ENCODE measurements at regions not wholly inside any gene's neighbourhood (a gene's known extent, or its start where the extent isn't known, plus 50 kb on each side); places are given as distances from the start of the nearest gene placed in this dataset.

DNA sequence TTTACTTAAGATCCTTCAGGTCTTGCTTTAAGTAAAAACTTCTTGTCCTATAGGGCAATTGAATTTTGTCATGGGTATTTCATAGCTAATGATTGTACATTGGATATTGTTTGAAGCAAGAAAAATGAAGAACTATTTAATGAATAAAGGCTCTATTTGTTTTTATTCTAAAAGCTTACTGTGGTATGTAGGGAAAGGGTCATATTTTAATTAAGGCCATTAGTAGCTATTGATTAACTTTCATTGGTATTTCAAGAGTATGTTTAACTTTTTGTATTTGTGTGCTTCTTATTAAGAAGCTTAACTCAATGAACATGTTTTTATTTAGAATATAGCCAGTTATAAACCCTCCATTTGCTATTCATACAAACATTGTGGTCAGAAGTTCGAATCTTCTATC lies 1951.8 kb upstream of the ADGRL3 start:
- TF ChIP-seq, protein P1, sequence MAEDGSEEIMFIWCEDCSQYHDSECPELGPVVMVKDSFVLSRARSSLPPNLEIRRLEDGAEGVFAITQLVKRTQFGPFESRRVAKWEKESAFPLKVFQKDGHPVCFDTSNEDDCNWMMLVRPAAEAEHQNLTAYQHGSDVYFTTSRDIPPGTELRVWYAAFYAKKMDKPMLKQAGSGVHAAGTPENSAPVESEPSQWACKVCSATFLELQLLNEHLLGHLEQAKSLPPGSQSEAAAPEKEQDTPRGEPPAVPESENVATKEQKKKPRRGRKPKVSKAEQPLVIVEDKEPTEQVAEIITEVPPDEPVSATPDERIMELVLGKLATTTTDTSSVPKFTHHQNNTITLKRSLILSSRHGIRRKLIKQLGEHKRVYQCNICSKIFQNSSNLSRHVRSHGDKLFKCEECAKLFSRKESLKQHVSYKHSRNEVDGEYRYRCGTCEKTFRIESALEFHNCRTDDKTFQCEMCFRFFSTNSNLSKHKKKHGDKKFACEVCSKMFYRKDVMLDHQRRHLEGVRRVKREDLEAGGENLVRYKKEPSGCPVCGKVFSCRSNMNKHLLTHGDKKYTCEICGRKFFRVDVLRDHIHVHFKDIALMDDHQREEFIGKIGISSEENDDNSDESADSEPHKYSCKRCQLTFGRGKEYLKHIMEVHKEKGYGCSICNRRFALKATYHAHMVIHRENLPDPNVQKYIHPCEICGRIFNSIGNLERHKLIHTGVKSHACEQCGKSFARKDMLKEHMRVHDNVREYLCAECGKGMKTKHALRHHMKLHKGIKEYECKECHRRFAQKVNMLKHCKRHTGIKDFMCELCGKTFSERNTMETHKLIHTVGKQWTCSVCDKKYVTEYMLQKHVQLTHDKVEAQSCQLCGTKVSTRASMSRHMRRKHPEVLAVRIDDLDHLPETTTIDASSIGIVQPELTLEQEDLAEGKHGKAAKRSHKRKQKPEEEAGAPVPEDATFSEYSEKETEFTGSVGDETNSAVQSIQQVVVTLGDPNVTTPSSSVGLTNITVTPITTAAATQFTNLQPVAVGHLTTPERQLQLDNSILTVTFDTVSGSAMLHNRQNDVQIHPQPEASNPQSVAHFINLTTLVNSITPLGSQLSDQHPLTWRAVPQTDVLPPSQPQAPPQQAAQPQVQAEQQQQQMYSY (CRISPR knock-in tag; IDR thresholded peaks at IDR 0.05), result no peak
- TF ChIP-seq, protein P2, sequence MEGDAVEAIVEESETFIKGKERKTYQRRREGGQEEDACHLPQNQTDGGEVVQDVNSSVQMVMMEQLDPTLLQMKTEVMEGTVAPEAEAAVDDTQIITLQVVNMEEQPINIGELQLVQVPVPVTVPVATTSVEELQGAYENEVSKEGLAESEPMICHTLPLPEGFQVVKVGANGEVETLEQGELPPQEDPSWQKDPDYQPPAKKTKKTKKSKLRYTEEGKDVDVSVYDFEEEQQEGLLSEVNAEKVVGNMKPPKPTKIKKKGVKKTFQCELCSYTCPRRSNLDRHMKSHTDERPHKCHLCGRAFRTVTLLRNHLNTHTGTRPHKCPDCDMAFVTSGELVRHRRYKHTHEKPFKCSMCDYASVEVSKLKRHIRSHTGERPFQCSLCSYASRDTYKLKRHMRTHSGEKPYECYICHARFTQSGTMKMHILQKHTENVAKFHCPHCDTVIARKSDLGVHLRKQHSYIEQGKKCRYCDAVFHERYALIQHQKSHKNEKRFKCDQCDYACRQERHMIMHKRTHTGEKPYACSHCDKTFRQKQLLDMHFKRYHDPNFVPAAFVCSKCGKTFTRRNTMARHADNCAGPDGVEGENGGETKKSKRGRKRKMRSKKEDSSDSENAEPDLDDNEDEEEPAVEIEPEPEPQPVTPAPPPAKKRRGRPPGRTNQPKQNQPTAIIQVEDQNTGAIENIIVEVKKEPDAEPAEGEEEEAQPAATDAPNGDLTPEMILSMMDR (IDR thresholded peaks at IDR 0.05), result no peak
- no peak for TF ChIP-seq TCF7 (CRISPR knock-in tag; IDR thresholded peaks at IDR 0.05; ENCODE audit: low read depth)
- TF ChIP-seq, protein P3, sequence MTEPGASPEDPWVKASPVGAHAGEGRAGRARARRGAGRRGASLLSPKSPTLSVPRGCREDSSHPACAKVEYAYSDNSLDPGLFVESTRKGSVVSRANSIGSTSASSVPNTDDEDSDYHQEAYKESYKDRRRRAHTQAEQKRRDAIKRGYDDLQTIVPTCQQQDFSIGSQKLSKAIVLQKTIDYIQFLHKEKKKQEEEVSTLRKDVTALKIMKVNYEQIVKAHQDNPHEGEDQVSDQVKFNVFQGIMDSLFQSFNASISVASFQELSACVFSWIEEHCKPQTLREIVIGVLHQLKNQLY (CRISPR knock-in tag; IDR thresholded peaks at IDR 0.05), result no peak
- no peak for TF ChIP-seq FOXJ3 (CRISPR knock-in tag; IDR thresholded peaks at IDR 0.05; ENCODE audit: borderline replicate concordance)
- no peak for TF ChIP-seq SP1 (CRISPR knock-in tag; conservative IDR thresholded peaks at IDR 0.05)
- TF ChIP-seq, protein P4, sequence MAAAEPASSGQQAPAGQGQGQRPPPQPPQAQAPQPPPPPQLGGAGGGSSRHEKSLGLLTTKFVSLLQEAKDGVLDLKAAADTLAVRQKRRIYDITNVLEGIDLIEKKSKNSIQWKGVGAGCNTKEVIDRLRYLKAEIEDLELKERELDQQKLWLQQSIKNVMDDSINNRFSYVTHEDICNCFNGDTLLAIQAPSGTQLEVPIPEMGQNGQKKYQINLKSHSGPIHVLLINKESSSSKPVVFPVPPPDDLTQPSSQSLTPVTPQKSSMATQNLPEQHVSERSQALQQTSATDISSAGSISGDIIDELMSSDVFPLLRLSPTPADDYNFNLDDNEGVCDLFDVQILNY (CRISPR knock-in tag; IDR thresholded peaks at IDR 0.05), result no peak
- TF ChIP-seq, protein P5, sequence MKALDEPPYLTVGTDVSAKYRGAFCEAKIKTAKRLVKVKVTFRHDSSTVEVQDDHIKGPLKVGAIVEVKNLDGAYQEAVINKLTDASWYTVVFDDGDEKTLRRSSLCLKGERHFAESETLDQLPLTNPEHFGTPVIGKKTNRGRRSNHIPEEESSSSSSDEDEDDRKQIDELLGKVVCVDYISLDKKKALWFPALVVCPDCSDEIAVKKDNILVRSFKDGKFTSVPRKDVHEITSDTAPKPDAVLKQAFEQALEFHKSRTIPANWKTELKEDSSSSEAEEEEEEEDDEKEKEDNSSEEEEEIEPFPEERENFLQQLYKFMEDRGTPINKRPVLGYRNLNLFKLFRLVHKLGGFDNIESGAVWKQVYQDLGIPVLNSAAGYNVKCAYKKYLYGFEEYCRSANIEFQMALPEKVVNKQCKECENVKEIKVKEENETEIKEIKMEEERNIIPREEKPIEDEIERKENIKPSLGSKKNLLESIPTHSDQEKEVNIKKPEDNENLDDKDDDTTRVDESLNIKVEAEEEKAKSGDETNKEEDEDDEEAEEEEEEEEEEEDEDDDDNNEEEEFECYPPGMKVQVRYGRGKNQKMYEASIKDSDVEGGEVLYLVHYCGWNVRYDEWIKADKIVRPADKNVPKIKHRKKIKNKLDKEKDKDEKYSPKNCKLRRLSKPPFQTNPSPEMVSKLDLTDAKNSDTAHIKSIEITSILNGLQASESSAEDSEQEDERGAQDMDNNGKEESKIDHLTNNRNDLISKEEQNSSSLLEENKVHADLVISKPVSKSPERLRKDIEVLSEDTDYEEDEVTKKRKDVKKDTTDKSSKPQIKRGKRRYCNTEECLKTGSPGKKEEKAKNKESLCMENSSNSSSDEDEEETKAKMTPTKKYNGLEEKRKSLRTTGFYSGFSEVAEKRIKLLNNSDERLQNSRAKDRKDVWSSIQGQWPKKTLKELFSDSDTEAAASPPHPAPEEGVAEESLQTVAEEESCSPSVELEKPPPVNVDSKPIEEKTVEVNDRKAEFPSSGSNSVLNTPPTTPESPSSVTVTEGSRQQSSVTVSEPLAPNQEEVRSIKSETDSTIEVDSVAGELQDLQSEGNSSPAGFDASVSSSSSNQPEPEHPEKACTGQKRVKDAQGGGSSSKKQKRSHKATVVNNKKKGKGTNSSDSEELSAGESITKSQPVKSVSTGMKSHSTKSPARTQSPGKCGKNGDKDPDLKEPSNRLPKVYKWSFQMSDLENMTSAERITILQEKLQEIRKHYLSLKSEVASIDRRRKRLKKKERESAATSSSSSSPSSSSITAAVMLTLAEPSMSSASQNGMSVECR (CRISPR knock-in tag; IDR thresholded peaks at IDR 0.05; ENCODE audit: borderline replicate concordance), result no peak
- no peak for TF ChIP-seq TEAD1 (CRISPR knock-in tag; IDR thresholded peaks at IDR 0.05)
- TF ChIP-seq JAZF1 (CRISPR knock-in tag; IDR thresholded peaks at IDR 0.05), result no peak
- no peak for TF ChIP-seq KAT7 (CRISPR knock-in tag; IDR thresholded peaks at IDR 0.05; ENCODE audit: borderline replicate concordance)
- TF ChIP-seq, protein P6, sequence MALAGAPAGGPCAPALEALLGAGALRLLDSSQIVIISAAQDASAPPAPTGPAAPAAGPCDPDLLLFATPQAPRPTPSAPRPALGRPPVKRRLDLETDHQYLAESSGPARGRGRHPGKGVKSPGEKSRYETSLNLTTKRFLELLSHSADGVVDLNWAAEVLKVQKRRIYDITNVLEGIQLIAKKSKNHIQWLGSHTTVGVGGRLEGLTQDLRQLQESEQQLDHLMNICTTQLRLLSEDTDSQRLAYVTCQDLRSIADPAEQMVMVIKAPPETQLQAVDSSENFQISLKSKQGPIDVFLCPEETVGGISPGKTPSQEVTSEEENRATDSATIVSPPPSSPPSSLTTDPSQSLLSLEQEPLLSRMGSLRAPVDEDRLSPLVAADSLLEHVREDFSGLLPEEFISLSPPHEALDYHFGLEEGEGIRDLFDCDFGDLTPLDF (CRISPR knock-in tag; IDR thresholded peaks at IDR 0.05), result no peak
- no peak for TF ChIP-seq MYBL2 (CRISPR knock-in tag; IDR thresholded peaks at IDR 0.05)
- TF ChIP-seq, protein P7, sequence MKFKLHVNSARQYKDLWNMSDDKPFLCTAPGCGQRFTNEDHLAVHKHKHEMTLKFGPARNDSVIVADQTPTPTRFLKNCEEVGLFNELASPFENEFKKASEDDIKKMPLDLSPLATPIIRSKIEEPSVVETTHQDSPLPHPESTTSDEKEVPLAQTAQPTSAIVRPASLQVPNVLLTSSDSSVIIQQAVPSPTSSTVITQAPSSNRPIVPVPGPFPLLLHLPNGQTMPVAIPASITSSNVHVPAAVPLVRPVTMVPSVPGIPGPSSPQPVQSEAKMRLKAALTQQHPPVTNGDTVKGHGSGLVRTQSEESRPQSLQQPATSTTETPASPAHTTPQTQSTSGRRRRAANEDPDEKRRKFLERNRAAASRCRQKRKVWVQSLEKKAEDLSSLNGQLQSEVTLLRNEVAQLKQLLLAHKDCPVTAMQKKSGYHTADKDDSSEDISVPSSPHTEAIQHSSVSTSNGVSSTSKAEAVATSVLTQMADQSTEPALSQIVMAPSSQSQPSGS (CRISPR knock-in tag; IDR thresholded peaks at IDR 0.05; ENCODE audit: borderline replicate concordance, low read depth), result no peak

Measured in WTC11 (cell line).